ENCODE measurements at regions not wholly inside any gene's neighbourhood (a gene's known extent, or its start where the extent isn't known, plus 50 kb on each side); places are given as distances from the start of the nearest gene placed in this dataset.

DNA sequence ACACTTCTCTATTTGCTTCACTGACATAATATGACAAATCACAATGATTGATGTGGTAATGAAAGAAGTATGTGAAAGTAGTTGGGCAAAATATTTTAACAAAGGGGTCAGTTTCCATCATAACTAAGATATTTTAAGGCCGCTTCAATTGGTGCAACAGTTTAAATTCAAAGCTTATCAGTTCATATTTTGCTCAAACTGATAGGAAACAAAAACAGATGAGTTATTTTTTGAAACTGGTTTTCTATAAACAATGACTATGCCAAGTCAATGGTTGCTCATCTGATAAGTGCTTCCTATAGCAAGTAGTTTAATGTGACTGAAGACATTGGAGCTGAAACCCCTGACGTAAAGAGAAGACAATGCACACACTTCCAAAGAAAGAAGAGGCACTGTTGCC, 1290.7 kb downstream of the SUCLG1 start:
- TF ChIP-seq CREB1 (IDR thresholded peaks at IDR 0.05; ENCODE audit: low read depth) = no peak
- TF ChIP-seq, protein P1, sequence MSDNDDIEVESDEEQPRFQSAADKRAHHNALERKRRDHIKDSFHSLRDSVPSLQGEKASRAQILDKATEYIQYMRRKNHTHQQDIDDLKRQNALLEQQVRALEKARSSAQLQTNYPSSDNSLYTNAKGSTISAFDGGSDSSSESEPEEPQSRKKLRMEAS (IDR thresholded peaks at IDR 0.05) = no peak
- no peak for TF ChIP-seq EP300 (IDR thresholded peaks at IDR 0.05; ENCODE audit: borderline replicate concordance)
- TF ChIP-seq, protein P2, sequence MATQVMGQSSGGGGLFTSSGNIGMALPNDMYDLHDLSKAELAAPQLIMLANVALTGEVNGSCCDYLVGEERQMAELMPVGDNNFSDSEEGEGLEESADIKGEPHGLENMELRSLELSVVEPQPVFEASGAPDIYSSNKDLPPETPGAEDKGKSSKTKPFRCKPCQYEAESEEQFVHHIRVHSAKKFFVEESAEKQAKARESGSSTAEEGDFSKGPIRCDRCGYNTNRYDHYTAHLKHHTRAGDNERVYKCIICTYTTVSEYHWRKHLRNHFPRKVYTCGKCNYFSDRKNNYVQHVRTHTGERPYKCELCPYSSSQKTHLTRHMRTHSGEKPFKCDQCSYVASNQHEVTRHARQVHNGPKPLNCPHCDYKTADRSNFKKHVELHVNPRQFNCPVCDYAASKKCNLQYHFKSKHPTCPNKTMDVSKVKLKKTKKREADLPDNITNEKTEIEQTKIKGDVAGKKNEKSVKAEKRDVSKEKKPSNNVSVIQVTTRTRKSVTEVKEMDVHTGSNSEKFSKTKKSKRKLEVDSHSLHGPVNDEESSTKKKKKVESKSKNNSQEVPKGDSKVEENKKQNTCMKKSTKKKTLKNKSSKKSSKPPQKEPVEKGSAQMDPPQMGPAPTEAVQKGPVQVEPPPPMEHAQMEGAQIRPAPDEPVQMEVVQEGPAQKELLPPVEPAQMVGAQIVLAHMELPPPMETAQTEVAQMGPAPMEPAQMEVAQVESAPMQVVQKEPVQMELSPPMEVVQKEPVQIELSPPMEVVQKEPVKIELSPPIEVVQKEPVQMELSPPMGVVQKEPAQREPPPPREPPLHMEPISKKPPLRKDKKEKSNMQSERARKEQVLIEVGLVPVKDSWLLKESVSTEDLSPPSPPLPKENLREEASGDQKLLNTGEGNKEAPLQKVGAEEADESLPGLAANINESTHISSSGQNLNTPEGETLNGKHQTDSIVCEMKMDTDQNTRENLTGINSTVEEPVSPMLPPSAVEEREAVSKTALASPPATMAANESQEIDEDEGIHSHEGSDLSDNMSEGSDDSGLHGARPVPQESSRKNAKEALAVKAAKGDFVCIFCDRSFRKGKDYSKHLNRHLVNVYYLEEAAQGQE (IDR thresholded peaks at IDR 0.05; ENCODE audit: low read depth) = no peak
- no peak for TF ChIP-seq EGR1 (IDR thresholded peaks at IDR 0.05)
- no peak for TF ChIP-seq YY1 (IDR thresholded peaks at IDR 0.05; ENCODE audit: low read depth)
- TF ChIP-seq, protein P3, sequence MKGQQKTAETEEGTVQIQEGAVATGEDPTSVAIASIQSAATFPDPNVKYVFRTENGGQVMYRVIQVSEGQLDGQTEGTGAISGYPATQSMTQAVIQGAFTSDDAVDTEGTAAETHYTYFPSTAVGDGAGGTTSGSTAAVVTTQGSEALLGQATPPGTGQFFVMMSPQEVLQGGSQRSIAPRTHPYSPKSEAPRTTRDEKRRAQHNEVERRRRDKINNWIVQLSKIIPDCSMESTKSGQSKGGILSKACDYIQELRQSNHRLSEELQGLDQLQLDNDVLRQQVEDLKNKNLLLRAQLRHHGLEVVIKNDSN (IDR thresholded peaks at IDR 0.05) = no peak
- TF ChIP-seq TCF12 (IDR thresholded peaks at IDR 0.05; ENCODE audit: low read depth) = no peak
- TF ChIP-seq NFIC (IDR thresholded peaks at IDR 0.05) = no peak
- TF ChIP-seq RAD21 (IDR thresholded peaks at IDR 0.05; ENCODE audit: low read depth) = no peak
- no peak for TF ChIP-seq TAF1 (IDR thresholded peaks at IDR 0.05; ENCODE audit: low read depth)
- no peak for TF ChIP-seq CEBPB (IDR thresholded peaks at IDR 0.05)
